KBM-7 (cell line): ENCODE measurements at regions not wholly inside any gene's neighbourhood (a gene's known extent, or its start where the extent isn't known, plus 50 kb on each side); places are given as distances from the start of the nearest gene placed in this dataset.

Experiments
- DNase-seq: peaks from one replicate; pipeline ENCODE4 v3.0.0-alpha.2; 2015
- in situ Hi-C: fragments of 300-500 bp; cut with MboI; formaldehyde crosslinking; loops from 2 replicates; pipeline ENCODE4 v1.14.3; 2020; ENCODE audit warnings: low sequenced_read_pairs, low pct_unique_long_range_greater_than_20kb, mixed read lengths

GRCh38 chr6:43904311-43905123 is 134.5 kb downstream of the VEGFA start:
- in situ Hi-C loops: no loop called here
- DNase-seq: no peak

- DNase-seq: no peak
- in situ Hi-C loops: no loop called here
Observed at GRCh38 chr6:43903739-43904290, 133.8 kb downstream of the VEGFA start.

GRCh38 chr6:43901733-43902230 is 131.8 kb downstream of the VEGFA start:
- in situ Hi-C loops: no loop called here

DNA sequence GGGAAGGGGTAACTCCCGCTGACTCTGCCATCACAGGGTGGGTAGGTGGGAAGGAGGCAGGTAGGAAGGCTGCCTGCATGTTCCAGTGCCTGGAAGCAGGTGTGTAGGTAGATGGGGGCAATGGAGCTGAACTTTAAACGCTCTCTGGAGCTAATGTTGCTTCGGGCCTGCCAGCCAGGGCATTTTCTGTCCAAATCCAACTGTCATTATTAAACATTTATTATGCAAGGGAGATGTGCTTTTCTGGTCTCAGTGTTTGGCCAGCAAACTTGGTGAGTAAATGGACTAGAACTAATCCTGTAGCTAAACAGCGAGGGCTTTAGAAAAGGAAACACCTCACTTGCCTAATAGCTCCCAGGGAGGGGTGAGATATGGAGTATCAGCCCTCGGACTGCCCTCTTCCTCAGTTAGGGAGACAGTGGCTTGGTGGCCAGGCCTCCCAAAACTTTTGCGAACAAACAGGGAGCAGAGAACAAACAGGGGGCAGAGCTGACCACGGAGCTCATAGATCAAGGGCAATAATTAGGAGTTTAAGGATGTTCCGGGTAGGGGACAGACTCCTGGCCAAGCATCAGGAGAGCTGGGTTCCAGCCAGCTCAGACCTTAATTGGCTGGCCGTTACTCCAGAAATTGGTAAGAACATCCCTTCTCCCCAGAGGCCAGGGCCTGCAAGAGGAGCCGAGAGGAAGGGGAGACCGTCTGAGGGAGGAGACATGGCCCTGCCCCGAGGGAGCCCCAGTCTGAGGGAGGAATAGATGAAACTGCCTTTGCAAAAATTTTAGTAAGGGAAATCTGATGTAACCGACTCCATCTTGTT is 131.1 kb downstream of the VEGFA start:
- no peak for DNase-seq
- in situ Hi-C loops: no loop called here

More at GRCh38 chr6:43901733-43902230, 131.8 kb downstream of the VEGFA start:
- DNase-seq: no peak

- DNase-seq: no peak
- in situ Hi-C loops: no loop called here
Observed at GRCh38 chr6:43900560-43900915, 130.5 kb downstream of the VEGFA start.

DNA sequence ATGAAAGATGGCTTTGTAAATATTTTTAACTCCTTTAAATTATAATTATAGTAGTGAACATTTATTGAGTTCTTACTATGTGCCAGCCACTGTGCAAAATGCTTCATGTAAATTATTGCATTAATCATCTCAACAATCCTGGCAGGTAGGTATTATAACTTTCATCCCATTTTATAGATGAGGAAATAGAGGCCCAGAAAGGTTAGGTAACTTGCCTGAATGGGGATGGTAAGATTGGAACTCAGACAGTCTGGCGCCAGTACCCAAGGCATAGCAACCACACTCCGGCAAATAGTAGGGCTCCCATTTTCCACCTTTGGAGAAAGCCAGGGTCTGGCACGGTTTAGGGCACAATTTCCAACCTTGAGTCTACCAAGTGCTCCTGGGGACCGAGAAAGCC is 129.8 kb downstream of the VEGFA start:
- no peak for DNase-seq
- in situ Hi-C loops: no loop called here

- no peak for DNase-seq
- in situ Hi-C loops: no loop called here
Observed at GRCh38 chr6:43898358-43899131, 128.5 kb downstream of the VEGFA start.

GRCh38 chr6:43897571-43898302 is 127.7 kb downstream of the VEGFA start:
- in situ Hi-C loops: no loop called here
- no peak for DNase-seq

GRCh38 chr6:43896329-43897255 is 126.6 kb downstream of the VEGFA start:
- no peak for DNase-seq
- in situ Hi-C loops: no loop called here

DNA sequence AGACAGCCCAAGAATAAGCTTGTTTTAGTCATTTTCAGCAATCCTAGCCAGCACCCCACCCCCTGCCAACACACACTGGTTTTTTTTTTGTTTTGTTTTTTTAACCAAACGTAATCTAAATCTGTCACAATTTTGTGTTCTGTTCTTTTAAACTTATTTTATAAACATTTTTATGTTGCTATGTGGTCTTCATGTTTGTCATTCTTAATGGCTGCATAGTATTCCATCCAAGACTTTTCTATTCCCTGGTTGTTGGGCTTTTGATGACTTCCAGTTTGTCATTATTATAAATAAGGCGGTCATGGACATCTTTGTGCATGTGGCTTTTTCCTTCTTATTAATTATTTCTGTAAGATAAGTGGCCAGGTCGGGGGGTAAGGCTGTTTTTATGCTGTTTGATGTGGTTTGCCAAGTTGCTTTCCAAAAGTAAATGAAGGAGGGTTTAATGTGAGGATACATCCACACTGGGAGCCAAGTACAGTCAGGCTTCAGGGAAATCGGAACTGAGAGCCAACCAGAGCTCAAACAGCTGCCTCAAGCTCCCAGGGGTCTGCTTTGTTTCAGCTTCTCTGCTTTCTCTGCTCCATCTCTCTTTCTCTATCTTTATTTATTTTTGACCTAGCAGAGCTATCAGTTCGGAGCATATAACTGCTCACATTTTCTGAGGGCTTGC is 125.8 kb downstream of the VEGFA start:
- DNase-seq: no peak
- in situ Hi-C loops: no loop called here

DNA sequence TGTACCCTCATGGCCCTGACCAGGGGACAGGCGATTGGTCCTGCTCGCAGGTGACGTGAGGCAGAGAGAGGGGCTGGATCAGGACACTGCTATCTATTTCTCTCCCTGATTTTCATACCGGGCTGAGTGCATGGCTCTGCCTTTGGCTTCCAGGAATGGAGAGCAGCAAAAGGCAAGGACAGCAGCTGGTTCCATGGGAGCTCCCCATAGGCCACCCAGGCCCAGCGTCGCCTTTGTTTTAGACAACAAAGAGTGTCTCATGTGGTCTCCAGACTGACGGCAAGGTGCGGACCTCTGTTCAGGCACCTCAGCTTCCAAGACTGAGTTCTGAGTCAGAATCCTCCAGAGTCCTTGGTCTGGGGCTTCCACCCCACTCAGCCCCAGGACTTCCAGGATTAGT is 123.1 kb downstream of the VEGFA start:
- in situ Hi-C loops: no loop called here

GRCh38 chr6:43891072-43891870 is 121.3 kb downstream of the VEGFA start:
- in situ Hi-C loops: no loop called here
- DNase-seq: no peak

More for the DNA sequence above, 123.1 kb downstream of the VEGFA start:
- DNase-seq: no peak

DNA sequence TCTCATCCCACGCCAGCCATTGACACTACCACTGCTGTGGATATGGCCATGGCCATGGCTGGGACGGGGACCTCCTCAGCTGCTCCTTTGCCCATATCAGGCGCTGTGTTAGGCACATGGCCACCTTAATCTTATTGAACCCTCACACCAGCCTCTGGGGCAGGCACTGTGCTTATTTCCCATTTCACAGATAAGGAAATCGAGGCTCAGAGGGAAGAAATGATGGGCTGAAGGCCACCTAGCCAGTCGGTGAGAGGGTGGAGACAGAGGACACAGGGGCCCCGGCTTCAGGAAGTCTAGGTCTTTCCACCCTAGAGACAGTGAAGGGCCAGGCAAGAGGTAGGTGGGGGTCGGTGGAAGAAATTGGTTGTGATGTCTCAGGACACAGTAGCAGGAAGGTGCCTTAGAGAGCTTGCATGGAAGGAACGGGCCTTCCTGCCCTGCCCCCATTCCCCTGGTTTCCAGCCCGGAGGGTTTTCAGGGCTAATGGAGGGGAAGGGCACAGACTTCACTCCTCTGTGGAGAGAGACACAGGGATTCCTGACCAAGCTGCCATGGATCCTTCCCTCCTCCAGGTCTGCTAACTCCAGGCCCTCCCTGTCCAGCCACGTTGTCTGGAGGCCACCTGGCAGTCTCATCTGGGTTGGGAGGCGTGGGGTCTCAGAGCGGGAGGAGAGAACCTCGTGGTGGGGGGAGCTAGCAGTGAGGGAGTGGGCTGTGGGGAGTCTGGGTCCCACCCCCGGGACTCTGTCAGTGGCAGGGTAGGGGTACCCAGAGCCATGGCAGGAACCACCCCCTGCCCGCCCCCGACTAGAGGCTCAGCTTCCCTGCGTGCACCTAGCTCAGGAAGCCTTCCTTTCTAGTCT is 120.4 kb downstream of the VEGFA start:
- in situ Hi-C loops: no loop called here
- no peak for DNase-seq

DNA sequence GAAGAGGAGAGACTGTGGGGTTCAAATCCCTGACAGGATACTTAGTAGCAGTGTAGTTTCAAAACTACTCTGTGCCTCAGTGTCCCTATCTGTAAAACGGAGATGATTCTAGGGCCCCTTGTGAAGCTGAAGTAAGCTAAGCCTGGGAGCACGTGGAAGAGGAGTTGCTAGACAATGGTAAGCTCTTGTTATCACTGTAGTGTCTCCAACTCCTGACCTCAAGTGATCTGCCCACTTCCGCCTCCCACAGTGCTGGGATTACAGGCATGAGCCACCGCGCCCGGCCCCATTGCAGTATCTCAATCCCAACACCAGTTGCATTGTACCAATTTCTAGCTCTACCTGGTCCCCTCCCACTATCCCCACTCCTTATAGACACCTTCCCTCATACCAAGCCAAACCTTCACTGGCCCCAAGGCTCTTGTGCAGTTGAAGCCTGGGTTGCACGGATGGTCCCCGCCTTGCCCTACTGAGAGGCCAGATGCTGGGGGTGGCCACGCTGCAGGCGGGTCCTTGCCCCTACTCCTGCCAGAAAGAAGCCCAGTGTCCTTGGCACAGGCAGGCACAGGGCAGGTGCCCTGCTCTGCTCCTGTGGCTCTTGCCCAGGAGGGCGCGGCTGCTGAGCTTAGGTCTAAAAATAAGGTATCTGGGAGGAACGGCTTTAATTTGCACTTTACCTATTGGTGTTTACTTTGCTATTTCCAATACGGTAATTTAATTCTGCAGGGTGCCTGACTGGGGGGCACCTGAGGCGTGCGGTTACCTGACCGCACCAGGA is 118.1 kb downstream of the VEGFA start:
- in situ Hi-C loops: no loop called here
- no peak for DNase-seq

- in situ Hi-C loops: no loop called here
Observed at GRCh38 chr6:43887340-43887858, 117.4 kb downstream of the VEGFA start.

More at GRCh38 chr6:43887340-43887858, 117.4 kb downstream of the VEGFA start:
- peak; percentile 11 for DNase-seq
